GM21619 (cell line): ENCODE measurements at regions not wholly inside any gene's neighbourhood (a gene's known extent, or its start where the extent isn't known, plus 50 kb on each side); places are given as distances from the start of the nearest gene placed in this dataset.
A peak's percentile ranks its signal among the peaks of the same experiment; 100 is the strongest.
"Not testable (repeated sequence)": the region's sequence is repeated elsewhere in the genome, so short reads cannot be mapped to it uniquely, and the experiment has no call there.

Experiments used
- ATAC-seq: cut with Tn5 transposase; IDR thresholded peaks from one replicate; pipeline ENCODE4 v1.9.1; 2021; ENCODE audit not compliant: unreplicated experiment

- ATAC-seq, result peak; percentile 53
These were observed 526.6 kb upstream of the CADM1 start for GRCh38 chr11:116030697-116031331.

GRCh38 chr11:116028506-116028905 is 524.3 kb upstream of the CADM1 start:
- not testable (repeated sequence) for ATAC-seq

- no peak for ATAC-seq
These were observed 495.2 kb upstream of the CADM1 start for GRCh38 chr11:115999437-115999836.

- ATAC-seq, result no peak
These were observed 492.6 kb upstream of the CADM1 start for GRCh38 chr11:115996808-115997188.

GRCh38 chr11:115996125-115996807 is 492.1 kb upstream of the CADM1 start:
- peak; percentile 99 for ATAC-seq

GRCh38 chr11:115993590-115993989 is 489.4 kb upstream of the CADM1 start:
- no peak for ATAC-seq

- ATAC-seq, result no peak
These were observed 485.8 kb upstream of the CADM1 start for GRCh38 chr11:115990004-115990447.

- no peak for ATAC-seq
These were observed 481.7 kb upstream of the CADM1 start for GRCh38 chr11:115985896-115986295.

- ATAC-seq, result no peak
These were observed 480.0 kb upstream of the CADM1 start for GRCh38 chr11:115984228-115984627.

GRCh38 chr11:115982666-115983065 is 478.5 kb upstream of the CADM1 start:
- no peak for ATAC-seq

GRCh38 chr11:115981814-115982471 is 477.7 kb upstream of the CADM1 start:
- no peak for ATAC-seq

GRCh38 chr11:115981104-115981481 is 476.9 kb upstream of the CADM1 start:
- no peak for ATAC-seq

GRCh38 chr11:115980337-115981103 is 476.3 kb upstream of the CADM1 start:
- ATAC-seq, result no peak

GRCh38 chr11:115974703-115975102 is 470.5 kb upstream of the CADM1 start:
- ATAC-seq, result no peak

- ATAC-seq, result not testable (repeated sequence)
These were observed 463.0 kb upstream of the CADM1 start for GRCh38 chr11:115967203-115967602.

GRCh38 chr11:115965767-115966504 is 461.7 kb upstream of the CADM1 start:
- ATAC-seq, result no peak

- ATAC-seq, result no peak
These were observed 459.9 kb upstream of the CADM1 start for GRCh38 chr11:115964091-115964490.

GRCh38 chr11:115963156-115963555 is 458.9 kb upstream of the CADM1 start:
- no peak for ATAC-seq

- ATAC-seq, result no peak
These were observed 457.2 kb upstream of the CADM1 start for GRCh38 chr11:115961159-115962003.

GRCh38 chr11:115959081-115959486 is 454.9 kb upstream of the CADM1 start:
- ATAC-seq, result no peak
